GF-D8 (cell line): ENCODE measurements at regions not wholly inside any gene's neighbourhood (a gene's known extent, or its start where the extent isn't known, plus 50 kb on each side); places are given as distances from the start of the nearest gene placed in this dataset.

Experiments
- DNase-seq: peaks from one replicate; lab custom pipeline; 2025; lab: John Stamatoyannopoulos, UW

GRCh38 chr3:153314038-153314437 is 152.0 kb downstream of the RAP2B start:
- DNase-seq: no peak

GRCh38 chr3:153315781-153316180 is 153.8 kb downstream of the RAP2B start:
- no peak for DNase-seq

- no peak for DNase-seq
These were observed 157.9 kb downstream of the RAP2B start for GRCh38 chr3:153319705-153320554.

GRCh38 chr3:153320585-153321128 is 158.6 kb downstream of the RAP2B start:
- DNase-seq: no peak

- no peak for DNase-seq
These were observed 166.7 kb downstream of the RAP2B start for GRCh38 chr3:153328690-153329089.

- no peak for DNase-seq
These were observed 168.9 kb downstream of the RAP2B start for GRCh38 chr3:153330901-153331300.

- no peak for DNase-seq
These were observed 169.7 kb downstream of the RAP2B start for GRCh38 chr3:153331676-153332075.

- no peak for DNase-seq
These were observed 172.5 kb downstream of the RAP2B start for GRCh38 chr3:153334558-153334957.

GRCh38 chr3:153337369-153337768 is 175.3 kb downstream of the RAP2B start:
- no peak for DNase-seq

GRCh38 chr3:153338487-153338886 is 176.5 kb downstream of the RAP2B start:
- DNase-seq: no peak

GRCh38 chr3:153339065-153339464 is 177.0 kb downstream of the RAP2B start:
- no peak for DNase-seq

GRCh38 chr3:153343988-153344782 is 182.2 kb downstream of the RAP2B start:
- no peak for DNase-seq

GRCh38 chr3:153348457-153349107 is 186.6 kb downstream of the RAP2B start:
- DNase-seq: no peak

GRCh38 chr3:153349108-153349499 is 187.1 kb downstream of the RAP2B start:
- DNase-seq: no peak

- no peak for DNase-seq
These were observed 188.4 kb downstream of the RAP2B start for GRCh38 chr3:153350420-153350819.

GRCh38 chr3:153354641-153355040 is 192.6 kb downstream of the RAP2B start:
- DNase-seq: no peak

- DNase-seq: no peak
These were observed 193.5 kb downstream of the RAP2B start for GRCh38 chr3:153355559-153355958.

GRCh38 chr3:153356908-153357307 is 194.9 kb downstream of the RAP2B start:
- DNase-seq: no peak

GRCh38 chr3:153357436-153357835 is 195.4 kb downstream of the RAP2B start:
- DNase-seq: no peak

- DNase-seq: no peak
These were observed 207.7 kb downstream of the RAP2B start for GRCh38 chr3:153369561-153370374.

GRCh38 chr3:153370680-153371079 is 208.7 kb downstream of the RAP2B start:
- DNase-seq: no peak

GRCh38 chr3:153372326-153372725 is 210.3 kb downstream of the RAP2B start:
- DNase-seq: no peak
